Erythroblast (primary cell): ENCODE measurements at regions not wholly inside any gene's neighbourhood (a gene's known extent, or its start where the extent isn't known, plus 50 kb on each side); places are given as distances from the start of the nearest gene placed in this dataset.

ENCODE experiments used
- DNase-seq, 2 experiments: peaks; one replicate each; lab custom pipeline; 2025; lab: John Stamatoyannopoulos, UW
- GATA1 ChIP-seq: IDR thresholded peaks from 2 replicates; pipeline ENCODE4 v1.6.1; 2011; ENCODE audit warnings: low read depth, mild to moderate bottlenecking, control low read depth, low read length, moderate library complexity
- POLR2A ChIP-seq: IDR thresholded peaks from 2 replicates; pipeline ENCODE4 v1.6.1; 2011; ENCODE audit warnings: mild to moderate bottlenecking, low read length

GRCh38 chr9:82606492-82607382 lies 456.2 kb downstream of the RASEF start:
- DNase-seq: peak; percentile 14 to 39
- TF ChIP-seq POLR2A: no peak
- no peak for TF ChIP-seq GATA1

- no peak for DNase-seq
- no peak for TF ChIP-seq POLR2A
- TF ChIP-seq GATA1: no peak
Observed at GRCh38 chr9:82608487-82608886, 454.5 kb downstream of the RASEF start.

GRCh38 chr9:82612942-82613341 lies 450.0 kb downstream of the RASEF start:
- TF ChIP-seq POLR2A (no peak), GATA1 (no peak)
- no peak for DNase-seq

- no peak for TF ChIP-seq POLR2A
- no peak for TF ChIP-seq GATA1
- no peak for DNase-seq
Observed at GRCh38 chr9:82613498-82613897, 449.4 kb downstream of the RASEF start.

- no peak for TF ChIP-seq GATA1
- no peak for TF ChIP-seq POLR2A
- no peak for DNase-seq
Observed at GRCh38 chr9:82616545-82616944, 446.4 kb downstream of the RASEF start.

GRCh38 chr9:82621447-82621846 lies 441.5 kb downstream of the RASEF start:
- TF ChIP-seq GATA1: no peak
- TF ChIP-seq POLR2A: no peak
- no peak for DNase-seq

- no peak for DNase-seq
- TF ChIP-seq POLR2A: no peak
- no peak for TF ChIP-seq GATA1
Observed at GRCh38 chr9:82637368-82637767, 425.6 kb downstream of the RASEF start.

GRCh38 chr9:82645600-82645999 lies 417.3 kb downstream of the RASEF start:
- TF ChIP-seq GATA1: no peak
- TF ChIP-seq POLR2A: no peak
- DNase-seq: no peak

- no peak for DNase-seq
- TF ChIP-seq POLR2A: no peak
- no peak for TF ChIP-seq GATA1
Observed at GRCh38 chr9:82650368-82650767, 412.6 kb downstream of the RASEF start.

- no peak for DNase-seq
- TF ChIP-seq POLR2A (no peak), GATA1 (no peak)
Observed at GRCh38 chr9:82651474-82651873, 411.5 kb downstream of the RASEF start.

GRCh38 chr9:82665324-82665723 lies 397.6 kb downstream of the RASEF start:
- DNase-seq: no peak
- TF ChIP-seq POLR2A (no peak), GATA1 (no peak)

- TF ChIP-seq POLR2A: no peak
- no peak for TF ChIP-seq GATA1
- DNase-seq: no peak
Observed at GRCh38 chr9:82668689-82669199, 394.2 kb downstream of the RASEF start.

- DNase-seq: no peak
- TF ChIP-seq GATA1 (no peak), POLR2A (no peak)
Observed at GRCh38 chr9:82670000-82670399, 392.9 kb downstream of the RASEF start.

GRCh38 chr9:82670726-82671125 lies 392.2 kb downstream of the RASEF start:
- DNase-seq: no peak
- TF ChIP-seq POLR2A (no peak), GATA1 (no peak)

GRCh38 chr9:82673201-82673600 lies 389.7 kb downstream of the RASEF start:
- no peak for TF ChIP-seq POLR2A
- no peak for TF ChIP-seq GATA1
- no peak for DNase-seq
